Activated T-cell treated with anti-CD3 and anti-CD28 coated beads, Interleukin-2, amount 50 U/mL, for 4 hours (primary cell): ENCODE measurements at regions not wholly inside any gene's neighbourhood (a gene's known extent, or its start where the extent isn't known, plus 50 kb on each side); places are given as distances from the start of the nearest gene placed in this dataset.
"Not testable (repeated sequence)": the region's sequence is repeated elsewhere in the genome, so short reads cannot be mapped to it uniquely, and the experiment has no call there.

Experiments
- ATAC-seq, 2 donors: fragments of 200-7000 bp; cut with Tn5 transposase; one replicate each; pipeline ENCODE4 v1.10.0; 2021
- DNase-seq: peaks from one replicate; pipeline ENCODE4 v3.0.0-alpha.2; 2020
- H3K27me3 Mint-ChIP-seq: one replicate; pipeline ENCODE4 v1.8.0; 2021; ENCODE audit warnings: low read depth, mixed read lengths
- H3K36me3 Mint-ChIP-seq: one replicate; pipeline ENCODE4 v1.8.0; 2022; ENCODE audit warnings: mixed read lengths; ENCODE audit not compliant: insufficient read depth
- H3K4me1 Mint-ChIP-seq: one replicate; pipeline ENCODE4 v1.8.0; 2021; ENCODE audit warnings: low read depth, mixed read lengths
- H3K4me3 Mint-ChIP-seq: one replicate; pipeline ENCODE4 v1.8.0; 2021; ENCODE audit warnings: mild to moderate bottlenecking, moderate library complexity, mixed read lengths
- H3K9me3 Mint-ChIP-seq: one replicate; pipeline ENCODE4 v1.8.0; 2021; ENCODE audit warnings: mixed read lengths

GRCh38 chr3:17823036-17823435 lies 80.6 kb upstream of the TBC1D5 start:
- H3K27me3 Mint-ChIP-seq, result peaks cover 2% of the 10 kb centered on the region
- H3K4me3 Mint-ChIP-seq, result no peak overlapping the region
- no peak for ATAC-seq
- H3K4me1 Mint-ChIP-seq, result no peaks in the 10 kb centered on the region
- DNase-seq, result no peak
- no peaks in the 10 kb centered on the region for H3K9me3 Mint-ChIP-seq
- no peaks in the 10 kb centered on the region for H3K36me3 Mint-ChIP-seq

- ATAC-seq (no peak), DNase-seq (no peak)
- H3K4me1 Mint-ChIP-seq, result no peaks in the 10 kb centered on the region
- no peaks in the 10 kb centered on the region for H3K36me3 Mint-ChIP-seq
- no peaks in the 10 kb centered on the region for H3K9me3 Mint-ChIP-seq
- H3K4me3 Mint-ChIP-seq, result no peak overlapping the region
- H3K27me3 Mint-ChIP-seq, result peaks cover 2% of the 10 kb centered on the region
These were observed 78.3 kb upstream of the TBC1D5 start for GRCh38 chr3:17820704-17821103.

GRCh38 chr3:17820275-17820674 lies 77.8 kb upstream of the TBC1D5 start:
- DNase-seq (no peak), ATAC-seq (no peak)
- Mint-ChIP-seq H3K4me3 (no peak overlapping the region), H3K4me1 (no peaks in the 10 kb centered on the region), H3K36me3 (no peaks in the 10 kb centered on the region), H3K9me3 (no peaks in the 10 kb centered on the region), H3K27me3 (peaks cover under 1% of the 10 kb centered on the region)

- ATAC-seq, H3K4me1 Mint-ChIP-seq, H3K4me3 Mint-ChIP-seq, DNase-seq, H3K9me3 Mint-ChIP-seq, H3K36me3 Mint-ChIP-seq, H3K27me3 Mint-ChIP-seq: not testable (repeated sequence)
These were observed 75.5 kb upstream of the TBC1D5 start for GRCh38 chr3:17817973-17818372.

DNA sequence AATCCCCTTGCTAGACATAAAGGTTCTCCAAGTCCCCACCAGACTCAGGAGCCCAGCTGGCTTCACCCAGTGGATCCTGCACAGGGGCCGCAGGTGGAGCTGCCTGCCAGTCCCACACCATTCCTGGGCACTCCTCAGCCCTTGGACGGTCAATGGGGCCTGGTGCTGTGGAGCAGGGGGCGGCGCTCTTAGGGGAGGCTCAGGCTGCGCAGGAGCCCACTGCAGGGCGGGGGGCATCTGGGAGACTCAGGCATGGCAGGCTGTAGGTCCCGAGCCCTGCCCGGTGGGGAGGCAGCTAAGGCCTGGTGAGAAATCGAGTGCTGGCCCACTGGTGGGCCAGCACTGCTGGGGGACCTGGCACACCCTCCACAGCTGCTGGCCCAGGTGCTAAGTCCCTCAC lies 75.1 kb upstream of the TBC1D5 start:
- no peak for ATAC-seq
- Mint-ChIP-seq H3K4me3 (no peak overlapping the region), H3K27me3 (no peaks in the 10 kb centered on the region), H3K4me1 (no peaks in the 10 kb centered on the region), H3K36me3 (no peaks in the 10 kb centered on the region), H3K9me3 (no peaks in the 10 kb centered on the region)
- no peak for DNase-seq

- H3K4me3 Mint-ChIP-seq, H3K27me3 Mint-ChIP-seq, DNase-seq, H3K9me3 Mint-ChIP-seq, H3K4me1 Mint-ChIP-seq, H3K36me3 Mint-ChIP-seq, ATAC-seq: not testable (repeated sequence)
These were observed 74.4 kb upstream of the TBC1D5 start for GRCh38 chr3:17816839-17817238.

GRCh38 chr3:17812328-17812727 lies 69.9 kb upstream of the TBC1D5 start:
- not testable (repeated sequence) for H3K4me3 Mint-ChIP-seq, H3K4me1 Mint-ChIP-seq, ATAC-seq, DNase-seq, H3K36me3 Mint-ChIP-seq, H3K27me3 Mint-ChIP-seq, H3K9me3 Mint-ChIP-seq

DNA sequence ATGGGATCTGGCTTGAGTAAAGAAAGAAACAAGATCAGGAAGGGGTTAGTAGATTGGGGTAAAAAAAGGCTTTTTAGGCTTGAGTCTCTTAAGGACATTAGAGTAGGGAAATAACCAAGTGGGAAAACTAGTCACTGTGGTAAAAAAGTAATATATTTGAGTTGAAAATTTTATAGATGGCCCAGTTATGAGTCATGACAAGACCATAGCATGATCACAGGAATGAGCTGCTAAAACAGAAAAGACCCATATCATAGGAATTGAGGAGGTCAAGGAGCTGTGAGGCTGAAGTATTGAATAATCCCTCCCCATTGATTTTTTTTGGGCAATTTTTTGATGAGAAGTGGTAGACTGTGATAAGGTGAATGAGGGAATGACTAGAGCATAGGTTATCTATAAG lies 69.2 kb upstream of the TBC1D5 start:
- ATAC-seq, result no peak
- peaks cover 1% of the 10 kb centered on the region for H3K4me1 Mint-ChIP-seq
- H3K27me3 Mint-ChIP-seq, result peaks cover 6% of the 10 kb centered on the region
- no peak for DNase-seq
- H3K9me3 Mint-ChIP-seq, result no peaks in the 10 kb centered on the region
- H3K36me3 Mint-ChIP-seq, result no peaks in the 10 kb centered on the region
- no peak overlapping the region for H3K4me3 Mint-ChIP-seq

- Mint-ChIP-seq H3K27me3 (peaks cover 6% of the 10 kb centered on the region), H3K9me3 (no peaks in the 10 kb centered on the region), H3K36me3 (no peaks in the 10 kb centered on the region), H3K4me3 (no peak overlapping the region), H3K4me1 (peaks cover 7% of the 10 kb centered on the region)
- DNase-seq (no peak), ATAC-seq (no peak)
These were observed 68.3 kb upstream of the TBC1D5 start for GRCh38 chr3:17810759-17811158.

- ATAC-seq (no peak), DNase-seq (no peak)
- H3K4me3 Mint-ChIP-seq, result no peak overlapping the region
- H3K9me3 Mint-ChIP-seq, result no peaks in the 10 kb centered on the region
- H3K36me3 Mint-ChIP-seq, result peaks cover 2% of the 10 kb centered on the region
- H3K4me1 Mint-ChIP-seq, result peaks cover 7% of the 10 kb centered on the region
- H3K27me3 Mint-ChIP-seq, result peaks cover 6% of the 10 kb centered on the region
These were observed 66.6 kb upstream of the TBC1D5 start for GRCh38 chr3:17808994-17809393.

DNA sequence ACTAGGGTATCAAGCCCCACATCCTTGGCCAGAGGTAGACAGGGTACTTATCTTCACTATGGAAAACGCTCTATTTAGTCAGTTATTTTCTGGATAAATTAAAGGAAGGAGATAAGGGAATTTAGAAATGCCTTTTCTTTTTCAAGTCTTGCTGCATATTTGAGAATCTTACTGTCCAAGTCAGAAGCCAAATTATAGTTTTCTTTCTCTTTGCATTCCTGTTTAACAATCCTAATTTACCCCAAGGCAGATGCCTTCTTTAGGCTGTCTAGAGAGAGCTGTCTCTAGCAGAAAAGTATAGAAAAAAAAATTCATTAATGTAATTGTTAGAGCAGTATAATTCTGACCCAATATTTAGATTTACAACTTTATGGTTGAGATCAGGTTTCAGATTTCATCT lies 64.4 kb upstream of the TBC1D5 start:
- H3K9me3 Mint-ChIP-seq, result no peaks in the 10 kb centered on the region
- H3K4me1 Mint-ChIP-seq, result peaks cover 7% of the 10 kb centered on the region
- ATAC-seq, result no peak
- DNase-seq, result no peak
- peaks cover 6% of the 10 kb centered on the region for H3K27me3 Mint-ChIP-seq
- H3K36me3 Mint-ChIP-seq, result peaks cover 2% of the 10 kb centered on the region
- H3K4me3 Mint-ChIP-seq, result no peak overlapping the region

DNA sequence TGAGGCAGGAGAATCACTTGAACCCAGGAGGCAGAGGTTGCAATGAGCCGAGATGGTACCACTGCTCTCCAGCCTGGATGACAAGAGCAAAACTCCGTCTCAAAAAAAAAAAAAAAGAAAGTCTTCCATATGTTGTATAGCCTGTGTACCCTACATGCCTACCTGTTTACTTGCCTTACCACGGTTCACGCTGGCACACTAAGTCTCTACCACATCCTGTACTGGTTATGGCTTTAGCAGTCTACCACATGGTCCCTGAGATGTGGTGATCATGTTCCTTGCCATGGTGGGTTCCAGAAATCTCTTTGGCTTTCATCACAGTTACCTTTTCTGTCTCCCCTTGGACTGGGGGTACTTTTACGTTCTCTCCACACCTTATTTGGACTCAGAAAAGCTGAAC lies 63.8 kb upstream of the TBC1D5 start:
- ATAC-seq (no peak), DNase-seq (no peak)
- peaks cover 7% of the 10 kb centered on the region for H3K4me1 Mint-ChIP-seq
- H3K36me3 Mint-ChIP-seq, result peaks cover 2% of the 10 kb centered on the region
- no peak overlapping the region for H3K4me3 Mint-ChIP-seq
- H3K9me3 Mint-ChIP-seq, result no peaks in the 10 kb centered on the region
- peaks cover 6% of the 10 kb centered on the region for H3K27me3 Mint-ChIP-seq

DNA sequence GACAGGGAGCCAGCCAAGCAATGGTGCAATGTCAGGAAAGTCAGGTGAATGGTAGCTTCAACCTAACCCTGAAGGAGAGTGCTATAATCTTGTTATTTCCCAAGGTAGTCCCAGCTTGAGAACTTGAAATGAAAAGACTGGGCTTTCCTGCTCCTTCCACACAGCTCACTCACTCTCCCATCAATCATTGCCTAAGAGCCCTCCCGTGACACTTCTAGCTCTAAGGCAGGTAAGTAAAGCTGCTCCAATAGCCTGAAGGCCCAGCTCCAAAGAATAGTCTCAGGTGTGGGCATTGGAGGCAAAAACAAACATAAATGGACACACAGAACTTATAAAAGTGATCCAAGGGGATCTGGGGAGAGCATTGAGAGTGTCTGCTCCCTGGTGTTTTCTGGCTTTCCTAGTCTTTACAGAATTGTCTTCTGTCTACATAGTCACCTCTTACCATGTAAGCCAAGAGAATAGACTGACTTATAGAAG lies 63.1 kb upstream of the TBC1D5 start:
- Mint-ChIP-seq H3K4me3 (no peak overlapping the region), H3K27me3 (peaks cover 3% of the 10 kb centered on the region), H3K36me3 (peaks cover 2% of the 10 kb centered on the region), H3K4me1 (peaks cover 7% of the 10 kb centered on the region), H3K9me3 (no peaks in the 10 kb centered on the region)
- ATAC-seq (no peak), DNase-seq (no peak)

DNA sequence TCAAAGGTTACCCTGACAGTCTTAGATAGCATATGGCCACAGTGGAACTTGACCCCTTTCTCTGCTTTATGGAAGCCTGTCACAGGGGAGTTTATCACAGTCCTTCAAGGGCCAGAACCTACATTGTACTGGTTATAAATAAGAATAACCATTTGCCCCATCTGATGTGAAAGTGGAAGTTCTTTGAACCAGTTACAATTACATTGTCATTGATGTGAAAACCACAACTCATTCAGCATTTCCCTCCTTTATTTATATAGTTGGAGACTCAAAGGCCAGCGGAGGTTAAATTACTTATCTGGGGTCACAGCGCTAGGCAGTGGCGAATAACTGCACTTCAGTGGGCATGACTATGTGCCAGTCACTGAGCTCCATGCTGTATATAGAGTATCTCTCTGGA lies 60.5 kb upstream of the TBC1D5 start:
- H3K9me3 Mint-ChIP-seq, result no peaks in the 10 kb centered on the region
- H3K27me3 Mint-ChIP-seq, result no peaks in the 10 kb centered on the region
- DNase-seq (no peak), ATAC-seq (no peak)
- H3K4me1 Mint-ChIP-seq, result peaks cover 7% of the 10 kb centered on the region
- no peak overlapping the region for H3K4me3 Mint-ChIP-seq
- H3K36me3 Mint-ChIP-seq, result peaks cover 2% of the 10 kb centered on the region

DNA sequence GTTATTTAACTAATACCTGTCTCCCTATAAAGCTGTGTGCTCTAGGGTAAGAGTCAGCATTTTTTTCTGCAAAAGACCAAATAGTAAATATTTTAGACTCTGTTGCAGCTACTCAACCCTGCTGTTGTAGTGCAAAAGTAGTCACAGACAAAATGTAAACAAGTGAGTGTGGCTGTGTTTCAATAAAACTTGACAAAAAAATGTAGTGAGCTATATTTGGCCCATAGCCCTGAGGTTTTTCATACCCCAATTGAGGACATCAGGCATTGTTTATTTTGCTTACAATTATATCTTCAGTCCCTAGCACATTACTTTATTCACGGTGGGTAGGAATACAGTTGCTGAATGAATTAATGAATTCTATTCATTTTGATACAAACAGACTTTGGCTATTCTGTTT lies 58.7 kb upstream of the TBC1D5 start:
- DNase-seq (no peak), ATAC-seq (no peak)
- H3K4me1 Mint-ChIP-seq, result peaks cover under 1% of the 10 kb centered on the region
- H3K36me3 Mint-ChIP-seq, result peaks cover 2% of the 10 kb centered on the region
- no peaks in the 10 kb centered on the region for H3K27me3 Mint-ChIP-seq
- H3K4me3 Mint-ChIP-seq, result no peak overlapping the region
- no peaks in the 10 kb centered on the region for H3K9me3 Mint-ChIP-seq

GRCh38 chr3:17800232-17800631 lies 57.8 kb upstream of the TBC1D5 start:
- H3K4me1 Mint-ChIP-seq, result no peaks in the 10 kb centered on the region
- no peak overlapping the region for H3K4me3 Mint-ChIP-seq
- H3K36me3 Mint-ChIP-seq, result peaks cover 2% of the 10 kb centered on the region
- no peaks in the 10 kb centered on the region for H3K27me3 Mint-ChIP-seq
- H3K9me3 Mint-ChIP-seq, result no peaks in the 10 kb centered on the region
- no peak for ATAC-seq
- no peak for DNase-seq
